B cell (primary cell): ENCODE measurements at regions not wholly inside any gene's neighbourhood (a gene's known extent, or its start where the extent isn't known, plus 50 kb on each side); places are given as distances from the start of the nearest gene placed in this dataset.

Experiments
- EZH2 ChIP-seq: IDR thresholded peaks from 2 replicates; pipeline ENCODE4 v1.6.1; 2012; ENCODE audit warnings: borderline replicate concordance, low read depth, mild to moderate bottlenecking, moderate library complexity, low read length; ENCODE audit not compliant: insufficient read depth, poor library complexity, severe bottlenecking
- TF ChIP-seq, protein P1 (sequence below): fragments of 200-600 bp; IDR thresholded peaks from one replicate; pipeline ENCODE4 v1.8.0; 2022; ENCODE audit warnings: antibody characterized with exemption, mild to moderate bottlenecking

DNA sequence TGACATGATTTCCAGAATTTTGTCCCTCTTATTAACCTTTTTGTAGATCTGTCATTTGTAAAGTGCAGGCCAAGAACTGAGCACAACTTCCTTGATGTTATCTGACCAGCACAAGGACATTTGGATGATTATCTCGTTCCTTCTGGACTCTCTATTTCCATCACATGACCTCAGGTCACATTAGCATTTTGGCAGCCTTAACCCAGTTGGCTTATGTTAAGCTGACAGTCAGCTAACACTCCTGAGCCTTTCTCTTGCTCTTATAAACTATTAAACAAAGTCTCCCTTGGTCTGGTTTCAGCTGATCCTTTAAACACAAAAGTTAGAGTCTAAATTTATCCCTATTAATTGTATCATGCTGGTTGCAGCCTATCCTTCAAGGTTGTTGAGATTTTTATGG is 167.2 kb upstream of the RBBP8 start:
- TF ChIP-seq, protein P1, sequence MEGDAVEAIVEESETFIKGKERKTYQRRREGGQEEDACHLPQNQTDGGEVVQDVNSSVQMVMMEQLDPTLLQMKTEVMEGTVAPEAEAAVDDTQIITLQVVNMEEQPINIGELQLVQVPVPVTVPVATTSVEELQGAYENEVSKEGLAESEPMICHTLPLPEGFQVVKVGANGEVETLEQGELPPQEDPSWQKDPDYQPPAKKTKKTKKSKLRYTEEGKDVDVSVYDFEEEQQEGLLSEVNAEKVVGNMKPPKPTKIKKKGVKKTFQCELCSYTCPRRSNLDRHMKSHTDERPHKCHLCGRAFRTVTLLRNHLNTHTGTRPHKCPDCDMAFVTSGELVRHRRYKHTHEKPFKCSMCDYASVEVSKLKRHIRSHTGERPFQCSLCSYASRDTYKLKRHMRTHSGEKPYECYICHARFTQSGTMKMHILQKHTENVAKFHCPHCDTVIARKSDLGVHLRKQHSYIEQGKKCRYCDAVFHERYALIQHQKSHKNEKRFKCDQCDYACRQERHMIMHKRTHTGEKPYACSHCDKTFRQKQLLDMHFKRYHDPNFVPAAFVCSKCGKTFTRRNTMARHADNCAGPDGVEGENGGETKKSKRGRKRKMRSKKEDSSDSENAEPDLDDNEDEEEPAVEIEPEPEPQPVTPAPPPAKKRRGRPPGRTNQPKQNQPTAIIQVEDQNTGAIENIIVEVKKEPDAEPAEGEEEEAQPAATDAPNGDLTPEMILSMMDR: no peak
- no peak for TF ChIP-seq EZH2
